Fibroblast of skin of abdomen (primary cell): ENCODE measurements at regions not wholly inside any gene's neighbourhood (a gene's known extent, or its start where the extent isn't known, plus 50 kb on each side); places are given as distances from the start of the nearest gene placed in this dataset.

ENCODE experiments used
- DNase-seq: peaks from one replicate; pipeline ENCODE4 v3.0.0-alpha.2; 2013

- no peak for DNase-seq
Observed at GRCh38 chr10:83943920-83944319, 195.4 kb upstream of the GHITM start.

GRCh38 chr10:83945982-83946718, 193.2 kb upstream of the GHITM start:
- no peak for DNase-seq

GRCh38 chr10:83952314-83952713, 187.0 kb upstream of the GHITM start:
- no peak for DNase-seq

DNA sequence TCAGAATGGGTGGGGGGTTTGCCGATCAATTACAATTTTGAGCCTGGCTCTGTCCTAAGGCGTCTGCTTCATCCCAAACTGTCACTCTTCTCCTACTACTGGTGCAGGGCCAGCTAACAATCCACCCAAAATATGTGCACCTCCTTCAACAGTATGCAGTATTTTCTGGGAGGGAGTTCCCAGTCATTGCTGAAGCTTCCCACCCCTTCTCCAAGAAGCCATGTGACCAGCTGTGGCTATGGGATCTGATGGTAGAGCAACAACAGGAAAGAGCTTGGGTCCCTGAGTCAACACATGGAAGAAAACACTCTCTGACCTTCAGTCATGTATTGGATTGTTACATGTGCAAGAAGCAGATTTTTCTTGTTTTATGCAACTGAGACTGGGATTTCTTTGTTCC, 185.7 kb upstream of the GHITM start:
- DNase-seq = no peak

- DNase-seq = no peak
Observed at GRCh38 chr10:83954193-83954799, 185.0 kb upstream of the GHITM start.

GRCh38 chr10:83955406-83955805, 183.9 kb upstream of the GHITM start:
- no peak for DNase-seq

DNA sequence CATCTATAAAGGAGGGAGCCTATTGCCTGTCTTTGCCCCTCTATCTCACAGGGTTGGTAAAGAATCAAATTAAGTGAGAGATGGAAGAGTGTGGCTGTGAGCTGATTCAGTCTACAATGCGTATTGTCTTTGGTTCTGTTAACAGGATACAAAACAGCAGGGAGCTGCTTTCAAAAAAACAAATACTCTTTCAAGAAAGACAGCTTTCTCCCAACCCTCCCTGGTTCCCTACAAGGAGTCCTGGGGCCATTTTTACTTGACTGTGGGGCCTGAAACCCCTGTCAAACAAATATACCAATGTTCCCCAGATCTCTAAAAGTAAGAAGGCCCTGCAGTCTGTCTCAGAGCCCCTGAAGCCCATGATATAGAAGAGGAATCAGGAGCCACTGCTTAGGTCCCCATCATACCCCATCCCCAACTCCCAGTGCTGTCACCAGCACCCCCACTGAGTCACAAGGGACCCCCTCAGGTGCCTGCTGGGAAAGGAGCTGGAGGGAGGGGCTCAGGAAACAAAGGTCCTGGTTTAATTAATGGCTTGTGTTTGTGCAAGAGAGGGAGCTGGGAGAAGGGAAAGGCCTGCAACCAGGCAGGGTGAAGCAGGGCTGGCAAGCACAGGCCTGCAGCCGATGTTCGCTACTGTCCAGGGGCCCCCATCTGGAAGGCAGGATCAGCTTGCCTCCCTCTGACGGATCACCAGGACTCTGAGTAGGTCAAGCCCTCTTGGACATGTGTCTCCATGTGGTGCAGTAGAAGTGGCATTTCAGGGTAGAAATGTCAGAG, 182.0 kb upstream of the GHITM start:
- DNase-seq = no peak

DNA sequence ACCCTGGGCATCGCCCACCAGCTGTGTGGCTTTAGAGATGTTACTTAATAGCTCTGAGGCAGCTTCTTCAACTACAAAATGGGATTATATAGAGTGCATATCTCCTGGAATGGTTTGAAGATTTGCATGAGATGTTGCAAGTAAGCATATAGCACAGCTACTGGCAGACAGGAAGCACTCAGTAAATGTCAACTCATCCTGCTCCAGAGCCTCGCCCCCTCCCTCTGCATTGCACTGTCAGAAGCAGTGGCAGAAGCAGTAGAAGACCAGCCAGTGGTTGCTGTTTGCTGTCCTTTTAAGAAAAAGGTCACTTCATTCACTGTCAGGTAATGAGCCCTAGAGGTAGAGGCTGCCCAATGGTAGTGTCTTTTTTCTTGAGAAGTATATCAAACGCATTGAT, 180.0 kb upstream of the GHITM start:
- no peak for DNase-seq

GRCh38 chr10:83960125-83960524, 179.2 kb upstream of the GHITM start:
- DNase-seq = no peak

GRCh38 chr10:83961620-83962019, 177.7 kb upstream of the GHITM start:
- DNase-seq = no peak

DNA sequence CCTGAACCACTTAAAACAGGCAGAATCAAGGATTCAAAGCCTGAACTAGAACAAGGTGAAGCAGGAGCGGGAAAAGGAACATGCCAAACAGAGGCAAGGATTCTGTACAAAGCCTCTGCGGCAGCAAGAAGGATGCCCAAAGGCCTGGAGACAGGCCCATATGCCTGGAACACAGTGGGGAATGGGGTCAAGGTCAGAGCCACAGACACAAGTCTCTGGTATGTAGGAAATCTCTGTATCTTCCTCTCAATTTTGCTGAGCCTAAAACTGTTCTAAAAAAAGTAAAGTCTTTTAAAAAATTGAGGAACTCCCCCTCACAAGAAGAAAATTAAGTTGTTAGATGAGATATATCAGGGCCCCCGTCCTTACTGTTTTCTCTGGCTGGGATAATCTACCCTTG, 175.9 kb upstream of the GHITM start:
- DNase-seq = no peak

- DNase-seq = no peak
Observed at GRCh38 chr10:83965473-83965872, 173.8 kb upstream of the GHITM start.

- no peak for DNase-seq
Observed at GRCh38 chr10:83968052-83968451, 171.3 kb upstream of the GHITM start.

DNA sequence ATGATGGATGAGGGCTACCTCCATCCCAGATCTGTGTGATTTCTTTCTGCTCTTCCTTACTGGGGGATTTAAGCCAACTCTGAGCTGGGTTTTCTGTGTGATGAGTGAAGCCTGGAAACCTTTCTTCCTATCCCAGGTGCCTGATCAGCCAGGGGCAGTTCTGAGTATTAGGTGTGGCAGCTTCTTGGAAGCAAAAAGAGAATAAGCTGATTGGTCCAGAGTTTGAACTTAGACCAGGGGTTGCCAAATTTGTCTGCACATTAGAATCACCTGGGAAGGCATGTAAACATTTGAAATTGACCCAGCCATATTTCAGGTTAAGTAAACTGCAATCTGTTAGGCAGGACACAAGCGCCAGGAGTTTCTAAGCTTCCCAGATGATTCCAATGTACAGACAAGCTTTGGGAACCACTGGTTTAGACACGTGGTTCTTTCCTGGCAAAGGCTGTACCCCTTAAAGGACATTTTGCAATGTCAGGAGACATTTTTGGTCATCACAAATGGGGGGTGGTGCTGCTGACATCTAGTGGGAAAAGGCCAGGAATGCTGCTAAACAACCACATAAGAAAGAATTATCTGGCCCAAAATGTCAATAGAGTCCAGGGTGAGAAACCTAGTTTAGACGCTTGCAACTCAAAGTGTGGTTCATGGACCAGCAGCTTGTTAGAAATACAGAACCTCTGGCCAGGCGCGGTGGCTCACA, 160.5 kb upstream of the GHITM start:
- DNase-seq = no peak

DNA sequence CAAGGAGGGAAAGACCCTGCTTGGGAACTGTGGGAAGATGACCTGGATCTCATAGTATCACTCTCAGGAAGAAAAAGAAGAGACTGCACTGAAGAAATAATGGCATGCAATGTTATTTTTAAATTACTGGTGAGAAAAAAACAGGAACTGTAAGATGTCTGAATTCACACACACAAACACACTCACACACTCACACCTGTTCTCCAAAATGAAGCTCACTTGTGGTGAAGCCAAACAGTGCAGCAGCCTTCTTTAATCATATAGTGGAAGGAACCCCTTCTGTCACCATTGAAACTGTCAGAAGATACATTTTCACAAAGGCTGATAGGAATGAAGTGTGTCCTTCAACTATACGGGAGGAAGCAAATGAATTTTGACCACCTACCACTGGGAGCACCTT, 156.5 kb upstream of the GHITM start:
- DNase-seq = no peak

GRCh38 chr10:83983578-83984255, 155.6 kb upstream of the GHITM start:
- DNase-seq = no peak

DNA sequence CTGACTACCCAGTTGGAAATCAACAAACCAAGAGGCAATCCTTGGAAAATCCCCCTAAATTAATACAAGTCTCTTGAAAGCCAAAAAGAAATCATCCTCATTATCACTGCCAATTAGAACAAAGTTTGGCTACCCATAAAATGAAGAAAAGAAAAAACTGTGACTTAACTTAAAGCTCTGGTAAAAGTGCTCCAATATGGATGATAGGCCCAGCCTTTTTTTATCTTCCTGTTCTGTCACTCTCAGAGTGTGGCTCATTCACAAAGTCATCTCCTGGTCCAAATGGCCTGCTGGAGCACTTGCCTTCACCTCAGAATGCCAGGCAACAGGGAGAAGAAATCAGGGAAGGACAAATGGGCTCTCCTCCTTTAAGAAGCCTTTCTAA, 155.1 kb upstream of the GHITM start:
- DNase-seq = no peak

- no peak for DNase-seq
Observed at GRCh38 chr10:83986800-83987199, 152.5 kb upstream of the GHITM start.

- no peak for DNase-seq
Observed at GRCh38 chr10:83987216-83987615, 152.1 kb upstream of the GHITM start.

DNA sequence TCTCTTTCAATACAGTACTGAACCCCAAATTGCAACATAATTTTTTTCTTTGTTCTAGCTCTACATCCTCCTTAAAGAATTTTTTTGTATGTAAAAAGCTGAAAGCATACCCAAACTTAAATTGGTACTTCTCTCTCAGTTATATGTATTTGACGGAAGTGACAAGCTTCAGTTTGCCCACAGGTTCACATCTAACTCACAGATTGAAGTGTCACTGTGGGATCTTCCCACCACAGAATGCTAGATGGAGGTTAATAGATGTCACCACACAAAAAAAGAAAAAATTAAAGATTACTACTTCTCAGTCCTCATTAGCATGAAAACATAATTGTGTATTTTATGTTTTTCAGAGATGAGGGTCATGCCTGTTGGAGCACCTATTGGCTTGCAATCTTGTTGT, 150.9 kb upstream of the GHITM start:
- DNase-seq = no peak

DNA sequence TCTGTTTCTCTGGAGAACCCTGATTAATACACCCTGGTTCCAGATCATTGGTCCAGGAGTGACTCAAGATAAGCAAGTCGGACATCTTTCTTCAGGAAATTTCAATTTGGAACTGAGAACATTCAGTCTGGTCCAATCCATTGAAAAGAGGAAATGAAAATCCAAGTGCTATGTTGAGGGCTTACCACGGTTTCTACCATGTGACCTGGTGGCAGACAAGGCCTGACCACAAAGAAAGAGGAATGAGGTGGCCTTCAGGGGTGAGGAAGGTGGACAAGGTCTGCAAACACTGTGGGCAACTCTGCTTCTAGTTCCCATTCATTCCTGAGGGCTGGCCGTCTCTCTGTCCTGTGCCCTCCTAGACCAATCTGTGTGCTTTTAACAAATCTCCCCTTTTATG, 149.2 kb upstream of the GHITM start:
- DNase-seq = no peak

- no peak for DNase-seq
Observed at GRCh38 chr10:83991986-83992753, 147.1 kb upstream of the GHITM start.
